Spleen (tissue), 11 donors: ENCODE measurements at regions not wholly inside any gene's neighbourhood (a gene's known extent, or its start where the extent isn't known, plus 50 kb on each side); places are given as distances from the start of the nearest gene placed in this dataset.

Experiments used
- DNase-seq: peaks from one replicate; pipeline ENCODE4 v3.0.0-alpha.2; 2020
- H3K27ac ChIP-seq, 8 donors: fragments of 200-600 bp; sonication (generic) in 7 of 8; 1 replicate in 4 of 8; 2 replicates in 4 of 8; pipeline versions ENCODE4 v1.5.0 to v1.8.0; 2016 to 2021; ENCODE audit warnings: inconsistent platforms in 4 of 8, mild to moderate bottlenecking in 4 of 8, moderate library complexity in 1 of 8
- H3K27me3 ChIP-seq, 7 donors: fragments of 200-600 bp; sonication (generic) in 6 of 7; replicated peaks in 1 of 7; 1 replicate in 4 of 7; 2 replicates in 3 of 7; pipeline versions ENCODE4 v1.5.0 to v1.8.0; 2016 to 2021; ENCODE audit warnings: inconsistent platforms in 3 of 7, mild to moderate bottlenecking in 1 of 7
- H3K36me3 ChIP-seq, 6 donors: fragments of 200-600 bp; sonication (generic) in 5 of 6; 1 replicate in 4 of 6; 2 replicates in 2 of 6; pipeline versions ENCODE4 v1.5.0 to v1.8.0; 2016 to 2021; ENCODE audit warnings: inconsistent platforms in 2 of 6
- H3K4me1 ChIP-seq, 6 donors: fragments of 200-600 bp; sonication (generic) in 5 of 6; 1 replicate in 3 of 6; 2 replicates in 3 of 6; pipeline versions ENCODE4 v1.5.0 to v1.8.0; 2016 to 2021; ENCODE audit warnings: inconsistent platforms in 3 of 6
- H3K4me3 ChIP-seq, 8 donors: fragments of 200-600 bp; sonication (generic) in 7 of 8; 1 replicate in 4 of 8; 2 replicates in 4 of 8; pipeline versions ENCODE4 v1.5.0 to v1.8.0; 2016 to 2021; ENCODE audit warnings: inconsistent platforms in 4 of 8, mild to moderate bottlenecking in 4 of 8, moderate library complexity in 2 of 8
- H3K9me3 ChIP-seq, 8 donors: fragments of 200-600 bp; sonication (generic) in 7 of 8; 1 replicate in 4 of 8; 2 replicates in 4 of 8; pipeline versions ENCODE4 v1.5.0 to v1.8.0; 2016 to 2021; ENCODE audit warnings: inconsistent platforms in 4 of 8
- POLR2A ChIP-seq, 3 donors: fragments of 450-650 bp; IDR thresholded peaks; one replicate each; pipeline ENCODE4 v1.5.1; 2017; ENCODE audit warnings: antibody characterized with exemption in 3 of 3, mild to moderate bottlenecking in 1 of 3
- POLR2AphosphoS5 ChIP-seq, 3 donors: sonication (generic); formaldehyde crosslinking; IDR thresholded peaks; one replicate each; pipeline ENCODE4 v1.5.1; 2017; ENCODE audit warnings: antibody characterized with exemption in 3 of 3
- WGBS, 5 donors: extraction: QIAGEN DNeasy Blood & Tissue Kit in 3 of 5; methylation state at CpG; one replicate each; pipeline versions ENCODE4 v1.1.5 to v1.1.7; 2013 to 2018; 5-methylcytosine and 5-hydroxymethylcytosine counted together
- intact Hi-C: fragments of 100-400 bp; cut with DNase I; formaldehyde crosslinking; loops from one replicate; pipeline ENCODE4 v1.15.0; 2023; ENCODE audit warnings: low total_unique reads
- TF ChIP-seq, protein P1 (sequence below), 11 experiments: fragments of 200-600 bp in 7 of 11; fragments of 450-650 bp in 4 of 11; sonication (generic) in 4 of 11; IDR thresholded peaks in 8 of 11; conservative IDR thresholded peaks in 3 of 11; 1 replicate in 7 of 11; 2 replicates in 4 of 11; pipeline versions ENCODE4 v1.4.0 to v1.8.0; 2016 to 2021; ENCODE audit warnings: antibody characterized with exemption in 11 of 11, inconsistent platforms in 4 of 11, mild to moderate bottlenecking in 1 of 11
- donor health status: healthy with polysubstance abuse.
- donor health status: DM: no; HTN: no; CAD: no; lungs with moderate emphysema.
- donor health status: DM: no; HTN: no; CAD: no.
- donor health status: Bipolar disorder and iron deficiency.
- donor health status: healthy.
- donor health status: DM: no; HTN: no; CAD: no.
- donor health status: DM: yes; HTN: yes; CAD: no.

GRCh38 chr10:118447478-118448270 lies 105.5 kb upstream of the FAM204A start:
- intact Hi-C loops, result no loop called here
- no peak overlapping the region for H3K4me3 ChIP-seq
- no peak for DNase-seq
- no peaks in the 10 kb centered on the region for H3K4me1 ChIP-seq
- TF ChIP-seq POLR2A (IDR thresholded peaks at IDR 0.05) (no peak), POLR2AphosphoS5 (IDR thresholded peaks at IDR 0.05) (no peak)
- TF ChIP-seq, protein P1, sequence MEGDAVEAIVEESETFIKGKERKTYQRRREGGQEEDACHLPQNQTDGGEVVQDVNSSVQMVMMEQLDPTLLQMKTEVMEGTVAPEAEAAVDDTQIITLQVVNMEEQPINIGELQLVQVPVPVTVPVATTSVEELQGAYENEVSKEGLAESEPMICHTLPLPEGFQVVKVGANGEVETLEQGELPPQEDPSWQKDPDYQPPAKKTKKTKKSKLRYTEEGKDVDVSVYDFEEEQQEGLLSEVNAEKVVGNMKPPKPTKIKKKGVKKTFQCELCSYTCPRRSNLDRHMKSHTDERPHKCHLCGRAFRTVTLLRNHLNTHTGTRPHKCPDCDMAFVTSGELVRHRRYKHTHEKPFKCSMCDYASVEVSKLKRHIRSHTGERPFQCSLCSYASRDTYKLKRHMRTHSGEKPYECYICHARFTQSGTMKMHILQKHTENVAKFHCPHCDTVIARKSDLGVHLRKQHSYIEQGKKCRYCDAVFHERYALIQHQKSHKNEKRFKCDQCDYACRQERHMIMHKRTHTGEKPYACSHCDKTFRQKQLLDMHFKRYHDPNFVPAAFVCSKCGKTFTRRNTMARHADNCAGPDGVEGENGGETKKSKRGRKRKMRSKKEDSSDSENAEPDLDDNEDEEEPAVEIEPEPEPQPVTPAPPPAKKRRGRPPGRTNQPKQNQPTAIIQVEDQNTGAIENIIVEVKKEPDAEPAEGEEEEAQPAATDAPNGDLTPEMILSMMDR (IDR thresholded peaks at IDR 0.05 in 8 of 11, conservative IDR thresholded peaks at IDR 0.05 in 3 of 11), result no peak
- H3K27me3 ChIP-seq, result peaks cover 0 to 41% (median 0%) of the 10 kb centered on the region in 7 donors
- no peaks in the 10 kb centered on the region for H3K36me3 ChIP-seq
- no peak overlapping the region for H3K27ac ChIP-seq
- peaks cover 0 to 16% (median 10%) of the 10 kb centered on the region in 8 donors for H3K9me3 ChIP-seq
- 45 to 61% (median 55%) methylated on average over 13 of the region's 13 CpGs for WGBS, 5 donors

GRCh38 chr10:118445535-118445934 lies 103.4 kb upstream of the FAM204A start:
- Histone ChIP-seq H3K27me3 (peaks cover 0 to 45% (median 0%) of the 10 kb centered on the region in 7 donors), H3K4me1 (no peaks in the 10 kb centered on the region), H3K27ac (no peak overlapping the region), H3K4me3 (no peak overlapping the region), H3K36me3 (no peaks in the 10 kb centered on the region), H3K9me3 (no peaks in the 10 kb centered on the region)
- intact Hi-C loops, result no loop called here
- TF ChIP-seq POLR2A (IDR thresholded peaks at IDR 0.05), result no peak
- TF ChIP-seq, protein P1 (IDR thresholded peaks at IDR 0.05 in 8 of 11, conservative IDR thresholded peaks at IDR 0.05 in 3 of 11), result no peak
- no peak for TF ChIP-seq POLR2AphosphoS5 (IDR thresholded peaks at IDR 0.05)
- DNase-seq, result no peak
- 75 to 86% (median 81%) methylated on average over 1 of the region's 1 CpG for WGBS, 5 donors

- intact Hi-C loops, result no loop called here
- Histone ChIP-seq H3K27ac (no peak overlapping the region), H3K4me1 (no peaks in the 10 kb centered on the region), H3K27me3 (peaks cover 0 to 44% (median 3%) of the 10 kb centered on the region in 7 donors), H3K9me3 (no peaks in the 10 kb centered on the region), H3K4me3 (no peak overlapping the region), H3K36me3 (no peaks in the 10 kb centered on the region)
- DNase-seq, result no peak
- WGBS, 5 donors, result 74 to 83% (median 78%) methylated on average over 2 of the region's 2 CpGs
- no peak for TF ChIP-seq POLR2A (IDR thresholded peaks at IDR 0.05)
- TF ChIP-seq, protein P1 (IDR thresholded peaks at IDR 0.05 in 8 of 11, conservative IDR thresholded peaks at IDR 0.05 in 3 of 11), result no peak
- no peak for TF ChIP-seq POLR2AphosphoS5 (IDR thresholded peaks at IDR 0.05)
These were observed 101.9 kb upstream of the FAM204A start for GRCh38 chr10:118444069-118444468.

- no peak for DNase-seq
- H3K27me3 ChIP-seq, result peaks cover 0 to 45% (median 3%) of the 10 kb centered on the region in 7 donors
- H3K36me3 ChIP-seq, result no peaks in the 10 kb centered on the region
- no peaks in the 10 kb centered on the region for H3K9me3 ChIP-seq
- 52 to 69% (median 67%) methylated on average over 3 of the region's 3 CpGs for WGBS, 5 donors
- TF ChIP-seq, protein P1 (IDR thresholded peaks at IDR 0.05 in 8 of 11, conservative IDR thresholded peaks at IDR 0.05 in 3 of 11), result no peak
- no peak for TF ChIP-seq POLR2AphosphoS5 (IDR thresholded peaks at IDR 0.05)
- no peak for TF ChIP-seq POLR2A (IDR thresholded peaks at IDR 0.05)
- H3K27ac ChIP-seq, result no peak overlapping the region
- H3K4me1 ChIP-seq, result no peaks in the 10 kb centered on the region
- intact Hi-C loops, result no loop called here
- no peak overlapping the region for H3K4me3 ChIP-seq
These were observed 99.9 kb upstream of the FAM204A start for GRCh38 chr10:118442032-118442431.
